HG03354 (cell line): ENCODE measurements at regions not wholly inside any gene's neighbourhood (a gene's known extent, or its start where the extent isn't known, plus 50 kb on each side); places are given as distances from the start of the nearest gene placed in this dataset.

Source experiments
- ATAC-seq: cut with Tn5 transposase; IDR thresholded peaks from one replicate; pipeline ENCODE4 v1.9.1; 2021; ENCODE audit warnings: mild to moderate bottlenecking; ENCODE audit not compliant: unreplicated experiment, poor library complexity, severe bottlenecking

DNA sequence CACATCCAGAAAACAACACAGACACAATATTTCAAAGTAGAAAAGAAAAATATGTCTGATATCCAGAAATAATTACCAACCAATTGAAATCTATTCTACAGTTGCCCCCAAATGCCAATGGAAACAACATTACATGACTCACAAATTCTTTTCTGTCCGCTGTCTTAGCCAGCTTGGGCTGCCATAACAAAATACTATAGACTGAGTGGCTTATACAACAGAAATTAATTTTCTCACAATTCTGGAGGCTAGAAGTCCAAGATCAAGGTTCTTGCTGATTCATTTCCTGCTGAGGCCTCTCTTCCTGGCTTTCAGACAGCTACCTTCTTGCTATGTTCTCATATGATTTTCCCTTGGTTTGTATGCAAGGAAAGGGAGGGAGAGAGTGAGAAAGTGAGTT is 698.1 kb downstream of the DHX35 start:
- ATAC-seq = no peak

DNA sequence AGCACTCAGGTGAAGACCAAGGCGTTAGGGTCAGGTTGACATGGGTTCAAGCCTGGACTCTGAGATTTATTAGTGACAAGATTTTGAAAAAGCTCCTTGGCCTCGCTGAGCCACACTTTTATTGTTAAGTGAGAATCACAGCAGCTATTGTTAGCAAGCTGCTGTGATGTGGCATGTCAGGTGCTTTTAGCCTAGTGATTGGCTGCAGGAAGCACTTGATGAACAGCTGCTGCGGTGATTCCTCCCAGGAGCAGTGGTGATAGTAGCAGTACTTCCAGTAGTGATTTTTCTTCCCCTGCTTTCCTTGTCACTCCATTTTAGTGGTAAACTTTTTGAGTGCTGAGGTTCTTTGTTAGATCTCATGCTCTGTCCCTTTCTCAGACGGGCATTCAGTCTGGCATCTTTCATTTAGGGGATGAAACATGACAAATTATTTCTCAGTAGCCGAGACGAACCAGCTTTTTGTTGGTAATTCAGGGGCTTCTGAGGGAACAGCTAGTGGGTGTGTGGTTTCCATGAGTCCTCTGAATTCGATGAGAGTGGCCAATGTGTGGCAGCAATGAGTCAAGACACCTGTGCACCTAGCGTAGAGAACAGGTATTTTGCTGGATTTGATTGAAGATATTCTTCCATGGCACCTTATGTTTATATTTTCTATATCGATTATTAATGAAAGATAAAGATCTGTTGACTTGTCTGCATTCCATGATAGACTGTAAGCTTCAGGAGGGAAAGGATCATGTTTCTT is 696.7 kb downstream of the DHX35 start:
- no peak for ATAC-seq

DNA sequence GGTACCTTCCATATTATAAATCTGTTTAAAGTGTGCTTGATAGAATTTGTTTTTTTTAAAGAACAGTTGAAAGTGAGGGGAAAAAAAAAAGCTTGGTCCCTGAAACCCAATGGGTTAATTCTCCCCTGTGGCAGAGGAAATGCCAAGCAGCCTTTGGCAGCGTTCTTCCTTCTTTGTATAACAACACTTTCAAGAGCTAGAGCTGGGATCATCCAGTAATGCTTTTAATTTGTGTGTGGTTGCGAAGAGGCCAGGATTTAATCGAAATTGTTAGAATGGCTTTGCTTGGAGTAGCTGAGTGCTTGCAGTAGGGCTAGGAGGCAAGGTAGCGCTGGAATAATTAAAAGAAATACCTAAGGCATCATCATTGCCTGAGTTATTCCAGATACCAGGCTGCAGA is 692.0 kb downstream of the DHX35 start:
- no peak for ATAC-seq

DNA sequence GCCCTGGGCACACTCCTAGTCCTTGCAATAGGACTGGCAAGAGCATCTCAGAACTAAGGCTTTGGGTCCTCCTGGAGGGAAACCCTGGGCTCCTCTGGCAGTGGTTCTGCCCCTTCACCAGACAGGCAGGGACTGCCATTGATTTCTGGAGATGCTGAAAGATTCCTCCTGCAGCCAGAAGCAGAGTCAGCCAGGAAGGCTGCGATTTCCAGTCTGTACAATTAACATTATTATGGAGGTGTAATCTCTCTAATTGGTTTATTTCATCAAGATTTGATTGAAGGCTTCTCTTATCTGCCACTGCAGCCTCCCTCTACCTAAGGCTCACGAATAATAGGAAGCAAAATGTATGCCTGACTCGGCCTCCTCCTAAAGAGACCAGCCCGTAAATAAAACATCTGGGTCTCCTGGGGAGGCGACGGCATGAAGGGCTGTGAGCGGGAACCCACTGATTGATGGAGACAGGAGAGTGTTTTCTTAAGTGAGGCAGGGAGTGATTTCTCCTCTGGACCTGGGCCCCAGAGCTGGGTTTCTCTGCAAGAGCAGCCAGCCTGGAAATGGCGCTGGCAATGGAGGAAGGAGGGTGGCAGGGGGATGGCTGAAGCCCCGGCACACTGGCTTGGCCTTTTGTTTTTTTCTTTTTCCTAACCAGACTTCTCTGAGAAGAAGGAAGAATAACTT is 689.6 kb downstream of the DHX35 start:
- no peak for ATAC-seq

DNA sequence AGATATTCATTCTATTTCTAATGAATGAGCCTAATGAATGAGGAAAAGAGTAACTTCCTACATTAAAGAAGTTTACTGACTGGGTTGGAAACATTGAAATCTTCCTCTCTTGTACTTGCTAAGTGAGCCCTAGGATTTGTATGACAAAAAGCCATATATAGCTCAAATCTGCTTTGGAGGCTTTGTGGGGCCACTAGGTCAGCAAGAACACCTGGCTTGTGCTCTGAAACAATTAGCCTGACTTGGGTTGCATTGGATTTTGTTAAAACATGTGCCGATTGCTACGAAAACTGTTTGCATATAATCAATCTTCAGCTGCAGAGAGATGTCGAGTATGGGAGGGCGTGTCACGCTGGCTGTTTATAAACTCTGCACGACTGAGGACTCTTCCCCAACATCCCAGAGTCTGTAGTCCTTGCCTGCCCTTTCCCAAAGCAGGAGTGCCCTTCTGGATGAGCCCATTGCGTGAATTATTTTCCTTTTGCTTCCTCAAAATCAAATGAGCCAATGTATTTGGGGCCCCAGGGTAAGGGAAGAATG is 684.8 kb downstream of the DHX35 start:
- no peak for ATAC-seq

DNA sequence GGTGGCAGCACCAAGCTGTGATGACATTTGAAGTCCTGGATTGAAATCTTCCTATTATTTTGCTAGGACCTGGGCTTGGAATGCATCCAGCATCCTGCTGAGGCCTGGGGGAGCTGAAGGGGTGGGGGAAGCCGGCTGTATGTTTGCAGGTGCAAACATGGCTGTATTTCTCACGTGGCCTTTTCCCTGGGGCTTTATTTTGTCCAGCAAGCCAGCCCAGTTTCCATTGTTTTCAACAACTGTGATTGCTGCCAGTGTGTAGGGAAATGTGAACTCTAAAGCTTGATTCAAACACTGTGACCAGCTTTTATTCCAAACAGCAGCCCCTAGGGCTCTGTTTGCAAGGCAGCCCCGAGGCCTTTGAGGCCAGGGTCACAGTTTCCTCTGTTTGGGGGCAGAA is 683.0 kb downstream of the DHX35 start:
- no peak for ATAC-seq

DNA sequence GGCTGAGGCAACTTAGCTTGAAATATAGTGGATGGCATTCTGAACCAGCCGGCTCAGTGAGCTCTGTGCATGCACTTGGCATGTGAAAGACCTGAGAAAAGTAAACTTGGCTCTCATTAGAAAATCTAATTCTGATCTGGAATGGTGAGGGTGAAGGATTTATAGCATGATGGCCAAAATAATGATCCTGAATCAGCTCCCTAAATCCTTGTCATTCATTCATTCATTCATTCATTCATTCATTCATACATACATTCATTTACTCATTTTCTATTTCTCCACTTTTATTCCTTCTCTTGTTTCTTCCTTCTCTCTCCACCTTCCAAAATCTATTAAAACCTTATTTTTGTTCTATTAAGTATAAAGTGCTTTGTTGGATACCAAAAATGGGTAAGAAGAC is 681.1 kb downstream of the DHX35 start:
- ATAC-seq = no peak

DNA sequence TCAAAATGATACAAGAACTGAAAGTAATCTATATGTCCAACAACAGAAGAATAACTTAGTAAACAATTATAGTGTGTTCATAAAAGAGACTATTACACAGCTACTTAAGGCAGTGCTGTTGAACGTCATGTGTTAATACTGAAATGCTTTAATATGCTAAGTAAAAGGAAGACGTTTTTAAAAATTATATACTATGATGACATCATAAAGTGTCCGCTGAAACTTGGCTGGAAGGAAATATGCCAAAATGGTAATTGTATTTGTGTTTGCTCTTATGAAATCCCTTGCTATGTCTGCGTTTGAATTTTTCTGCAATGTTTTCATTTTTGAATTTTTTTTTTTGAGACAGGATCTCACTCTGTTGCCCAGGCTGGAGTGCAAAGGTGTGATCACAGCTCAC is 679.3 kb downstream of the DHX35 start:
- ATAC-seq = no peak

DNA sequence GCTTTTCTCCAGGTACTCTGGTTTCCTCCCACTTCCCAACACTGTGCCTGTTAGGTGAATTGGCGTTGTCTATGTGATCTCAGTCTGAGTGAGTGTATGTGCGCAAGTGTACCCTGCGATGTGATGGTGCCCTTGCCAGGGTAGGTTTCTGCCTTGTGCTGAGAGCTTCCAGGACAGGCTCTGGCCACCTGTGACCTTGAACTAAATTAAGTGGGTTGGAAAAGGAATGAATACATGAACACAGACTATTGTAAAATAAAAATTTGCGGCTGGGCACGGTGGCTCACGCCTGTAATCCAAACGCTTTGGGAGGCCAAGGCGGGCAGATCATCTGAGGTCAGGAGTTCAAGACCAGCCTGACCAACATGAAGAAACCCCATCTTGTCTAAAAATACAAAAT is 678.0 kb downstream of the DHX35 start:
- no peak for ATAC-seq

DNA sequence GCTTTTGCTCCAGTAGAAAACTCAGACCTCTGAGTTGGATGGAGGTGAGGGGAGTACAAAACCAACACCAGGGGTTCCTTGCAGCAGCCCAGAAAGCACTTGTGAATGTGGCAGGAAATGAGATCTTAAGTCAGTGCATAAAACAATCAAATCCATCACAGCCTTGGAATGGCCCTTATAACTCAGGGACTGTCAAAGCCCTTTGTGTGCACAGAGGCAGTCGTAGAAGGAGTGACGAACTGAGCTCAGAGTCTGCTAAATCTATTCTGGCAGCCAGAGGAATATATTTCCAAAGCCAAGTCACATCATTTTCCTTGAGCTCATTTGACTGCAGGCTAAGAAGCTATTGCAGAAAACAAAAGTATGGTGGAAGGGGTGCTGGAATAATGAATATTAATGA is 676.6 kb downstream of the DHX35 start:
- no peak for ATAC-seq

DNA sequence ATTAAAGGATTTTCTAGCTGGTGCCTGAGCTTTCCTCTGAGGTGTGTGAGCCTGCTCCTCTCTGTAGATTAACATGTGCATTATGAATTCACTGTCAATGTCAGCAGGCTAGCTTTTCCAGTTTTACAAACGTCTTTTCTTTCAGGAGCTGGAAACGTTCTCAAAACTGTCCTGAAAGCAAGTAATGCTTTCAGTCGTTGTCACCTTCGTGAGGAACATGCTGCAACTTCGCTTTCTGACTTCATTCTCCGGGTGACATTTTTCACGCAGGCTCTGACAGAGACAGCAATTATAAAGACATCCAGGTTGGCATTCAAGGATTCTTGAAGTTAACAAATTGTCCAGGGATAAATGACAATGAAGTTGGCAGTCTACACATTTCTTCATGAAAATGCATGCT is 671.5 kb downstream of the DHX35 start:
- no peak for ATAC-seq

DNA sequence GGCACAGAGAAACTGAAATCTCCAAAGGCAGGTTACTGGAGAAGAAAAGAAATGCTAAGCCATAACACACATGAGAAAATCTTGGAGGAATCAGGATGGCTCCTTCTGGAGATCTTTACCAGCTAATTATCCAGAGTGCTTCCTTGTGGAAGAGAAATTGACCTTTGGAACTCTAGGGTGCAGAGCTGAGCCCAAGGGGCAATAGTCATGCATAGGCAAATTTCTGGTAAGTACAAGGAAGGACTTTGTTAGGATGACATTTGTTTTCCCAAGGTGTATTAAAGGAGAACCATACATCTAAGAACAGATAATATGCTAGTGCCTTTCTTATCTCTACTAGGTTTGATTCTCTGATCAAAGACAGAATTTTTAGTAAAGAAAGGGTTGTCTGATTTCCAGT is 670.6 kb downstream of the DHX35 start:
- ATAC-seq = no peak

DNA sequence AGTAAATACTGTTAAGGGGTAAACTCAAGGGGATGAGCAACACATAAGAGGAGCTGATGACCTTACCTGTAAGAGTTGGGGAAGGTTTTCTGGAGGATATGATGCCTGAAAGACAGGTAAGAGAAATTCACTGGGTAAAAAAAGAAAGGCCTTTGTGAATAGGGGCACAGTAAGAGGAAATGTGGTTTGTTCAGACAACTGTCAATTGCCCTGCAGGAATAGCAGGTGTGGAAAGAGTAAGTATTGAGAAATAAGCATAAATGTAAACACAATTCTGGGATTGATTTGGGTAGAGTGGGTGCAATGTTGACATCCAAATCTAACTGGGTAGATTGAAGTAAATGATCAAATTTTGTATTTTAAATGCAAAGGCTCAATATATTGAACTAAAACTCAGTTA is 670.0 kb downstream of the DHX35 start:
- ATAC-seq = no peak

DNA sequence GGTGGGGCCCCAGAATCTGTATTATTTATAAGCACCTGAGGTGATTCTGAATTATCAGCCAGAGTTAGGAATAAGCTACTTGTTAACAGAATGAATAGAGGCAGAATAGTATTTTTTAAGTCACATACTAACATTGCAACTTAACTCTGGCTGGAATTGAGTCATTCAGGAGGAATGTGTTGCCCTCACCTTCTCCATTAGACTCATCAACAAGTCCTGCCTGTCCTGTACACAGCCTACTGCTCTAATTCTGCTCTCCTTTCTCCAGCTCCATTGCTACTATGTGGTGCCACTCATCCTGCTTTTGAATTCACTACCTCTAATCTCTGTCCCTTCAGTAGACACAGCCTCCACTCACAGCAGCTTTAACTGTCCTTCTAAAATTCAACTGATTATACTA is 669.4 kb downstream of the DHX35 start:
- ATAC-seq = no peak

DNA sequence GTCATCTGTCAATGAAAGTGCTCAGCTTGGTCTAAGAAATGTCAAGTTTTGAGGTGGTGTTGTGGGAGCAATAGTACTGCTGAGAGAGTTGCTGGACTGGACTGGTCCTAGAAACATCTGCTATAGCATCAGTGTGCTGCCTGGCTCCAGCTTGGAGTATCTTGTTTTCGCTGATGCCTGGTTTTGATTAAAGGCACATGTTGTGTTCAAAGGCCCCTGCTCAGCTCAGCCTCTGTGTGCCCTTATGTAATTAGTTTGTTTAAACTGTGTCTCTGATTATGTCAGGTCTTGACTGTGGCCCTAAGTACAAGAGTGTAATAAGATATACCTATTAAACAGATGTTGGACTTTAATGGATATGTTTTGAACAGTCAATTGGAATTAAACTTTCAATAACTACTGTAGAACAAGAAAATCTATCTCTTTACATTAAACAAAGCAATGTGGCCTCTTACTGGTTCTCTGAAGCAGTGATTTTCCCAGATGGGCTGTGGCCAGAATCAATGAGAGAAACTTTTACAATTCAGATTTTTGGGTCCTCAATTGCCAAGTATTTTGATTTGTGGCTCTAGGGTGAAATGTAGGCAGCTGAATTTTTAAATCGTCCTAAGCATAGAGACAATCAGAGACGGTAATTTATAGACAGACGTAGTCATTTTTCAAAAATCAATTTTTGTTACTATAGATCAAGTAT is 668.2 kb downstream of the DHX35 start:
- no peak for ATAC-seq

DNA sequence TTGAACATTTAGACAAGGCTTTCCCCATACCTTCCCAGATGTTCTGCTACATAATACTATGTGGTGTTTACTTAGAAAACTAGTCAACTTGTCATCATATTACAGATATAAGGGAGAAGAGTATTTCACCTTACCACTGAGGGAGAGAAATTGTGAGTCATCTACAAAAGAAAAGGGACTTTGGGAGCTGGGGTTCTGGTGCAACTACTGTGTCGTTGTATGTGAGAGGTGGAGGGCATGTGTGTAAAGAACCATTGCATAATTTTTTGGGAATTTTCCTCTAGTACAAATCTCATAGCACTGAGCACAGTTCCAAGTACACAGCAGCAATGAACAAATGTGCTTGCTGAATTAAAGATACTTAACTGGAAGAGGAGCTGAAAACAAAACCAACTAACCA is 665.6 kb downstream of the DHX35 start:
- no peak for ATAC-seq

DNA sequence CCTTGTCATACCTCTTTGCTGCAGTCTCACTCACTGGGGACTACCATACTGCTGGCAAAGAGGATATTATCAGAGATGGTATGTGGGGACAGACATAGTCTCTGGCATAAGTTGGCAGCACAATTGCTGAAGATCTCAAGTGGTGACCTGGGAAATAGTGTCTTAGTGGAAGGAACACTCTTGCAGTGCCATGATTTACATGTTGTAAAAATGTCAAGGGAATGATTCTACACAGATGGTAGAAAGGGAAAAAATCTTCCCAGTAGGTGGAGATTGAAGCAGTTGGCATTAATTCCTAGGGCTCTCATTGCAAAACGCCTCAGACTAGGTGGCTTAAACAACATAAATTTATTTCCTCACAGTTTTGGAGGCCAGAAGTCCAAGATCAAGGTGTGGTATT is 662.2 kb downstream of the DHX35 start:
- ATAC-seq = no peak

DNA sequence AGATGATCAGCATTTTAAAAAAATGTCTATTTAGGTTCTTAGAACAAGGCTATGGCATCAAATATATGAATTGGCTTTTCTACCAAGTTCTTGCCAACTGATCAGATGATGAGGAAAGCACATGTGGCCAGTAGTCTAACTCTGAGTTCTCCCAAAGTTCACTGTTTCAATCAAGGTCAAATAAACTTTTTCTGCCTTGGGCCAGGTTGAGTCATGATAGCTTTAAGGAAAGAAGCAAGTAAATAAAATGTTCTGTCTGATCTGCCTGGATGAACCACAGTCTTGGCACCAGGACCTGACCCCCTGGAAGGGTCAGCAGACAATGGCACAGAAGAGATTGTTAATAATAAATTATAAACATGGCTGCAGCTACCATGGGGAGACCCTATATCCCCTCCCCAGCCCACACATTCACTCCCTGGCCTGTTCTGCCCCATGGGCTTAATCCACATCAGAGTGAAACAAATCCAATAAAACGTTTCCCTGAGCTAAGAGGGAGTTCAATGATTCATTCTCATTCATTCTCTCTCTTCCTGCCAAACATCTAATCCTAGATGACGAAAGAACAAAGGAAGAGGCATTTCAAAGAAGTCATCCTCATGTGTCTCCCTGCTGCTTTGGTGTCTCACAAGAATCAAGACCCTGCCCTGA is 661.6 kb downstream of the DHX35 start:
- no peak for ATAC-seq

DNA sequence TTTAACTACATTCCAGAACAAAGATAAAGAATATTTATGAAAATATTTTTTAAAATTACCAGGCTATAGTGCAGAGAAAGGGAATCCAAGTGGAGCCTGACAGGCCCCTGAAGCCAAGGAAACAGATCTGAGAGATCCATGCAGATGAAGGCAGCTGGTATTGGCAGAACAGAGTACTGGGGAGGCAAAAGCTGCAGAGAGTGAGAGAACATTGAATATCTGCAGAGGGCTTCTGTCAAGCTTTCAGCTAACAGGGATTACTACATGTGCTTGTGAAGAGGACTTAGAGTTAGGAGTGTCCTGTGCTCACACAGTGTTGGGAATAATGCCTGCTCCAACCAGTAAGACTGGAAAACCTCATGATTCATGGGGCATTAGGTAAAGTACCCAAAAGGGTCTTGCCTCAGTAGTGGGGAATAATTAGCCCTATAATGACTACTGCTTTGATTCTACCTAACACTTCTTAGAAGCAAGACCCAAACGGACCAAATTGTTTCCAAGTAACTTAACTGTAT is 657.2 kb downstream of the DHX35 start:
- ATAC-seq = no peak

DNA sequence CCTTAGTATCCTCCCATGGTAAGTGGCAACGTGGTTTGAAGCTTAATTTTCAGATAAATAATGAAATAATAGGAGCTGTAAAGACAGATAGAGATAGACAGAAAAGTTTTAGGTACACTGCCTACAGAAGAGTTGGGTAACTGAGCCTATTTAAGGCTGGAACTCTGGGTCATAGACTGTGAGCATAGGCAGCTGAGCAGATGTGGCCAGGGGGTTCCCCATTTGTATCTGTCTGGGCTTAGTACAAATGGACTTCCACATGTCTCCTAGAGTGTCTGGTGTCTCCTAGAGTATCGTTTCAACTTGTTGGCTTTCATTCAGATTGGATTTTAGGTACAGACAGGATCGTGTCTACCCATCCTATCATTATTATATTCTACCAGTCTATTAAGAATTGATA is 649.8 kb downstream of the DHX35 start:
- ATAC-seq = no peak
